ENCODE measurements at regions not wholly inside any gene's neighbourhood (a gene's known extent, or its start where the extent isn't known, plus 50 kb on each side); places are given as distances from the start of the nearest gene placed in this dataset.

DNA sequence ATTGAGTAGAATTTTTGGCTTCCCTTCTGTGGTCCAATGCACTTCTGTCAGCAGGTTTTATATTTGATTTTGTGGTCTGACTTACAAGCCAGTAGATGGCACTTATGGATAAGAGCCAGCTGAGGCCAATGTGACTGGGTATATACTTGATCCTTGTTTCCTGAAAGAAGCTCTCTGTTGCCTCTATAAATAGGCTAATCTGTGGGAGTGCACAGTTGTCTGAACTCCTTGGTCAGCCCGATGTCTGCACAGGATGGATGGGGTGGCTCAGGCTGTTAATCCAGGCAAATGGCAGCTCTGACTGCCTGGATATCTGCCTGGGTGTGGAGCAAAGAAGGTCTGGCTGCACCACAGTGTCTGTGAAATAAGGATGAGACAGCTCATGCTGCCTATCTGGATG lies 1183.7 kb upstream of the PRMT6 start:
- Histone ChIP-seq H3K27me3 (ENCODE audit: control insufficient read depth, insufficient read depth, low read length) (no peaks in the 10 kb centered on the region), H3K36me3 (ENCODE audit: control insufficient read depth, insufficient read depth, low read length) (no peaks in the 10 kb centered on the region), H3K4me1 (ENCODE audit: control insufficient read depth, insufficient read depth, low read length) (no peaks in the 10 kb centered on the region), H3K27ac (ENCODE audit: low read depth, low read length) (no peak overlapping the region), H3K9ac (ENCODE audit: low read length) (no peak overlapping the region), H3K4me3 (ENCODE audit: low read length) (no peak overlapping the region)

DNA sequence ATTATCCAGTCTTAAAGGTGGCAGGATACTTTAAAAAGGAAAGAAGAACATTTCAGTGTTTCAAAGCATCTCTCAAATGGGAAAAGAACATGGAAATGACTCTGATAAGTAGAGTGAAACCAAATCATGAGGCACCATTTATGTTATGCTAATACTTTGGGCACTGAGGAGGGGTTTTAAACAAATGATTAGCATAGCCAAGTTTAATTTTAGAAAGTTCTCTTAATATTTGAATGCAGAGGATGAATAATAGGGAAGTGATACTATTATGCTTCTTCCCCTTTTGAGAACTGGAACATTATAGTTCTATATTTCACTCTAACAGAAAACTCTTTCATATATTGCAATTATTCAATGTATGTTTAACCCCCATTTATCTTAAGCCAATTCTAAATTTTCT lies 1181.9 kb upstream of the PRMT6 start:
- Histone ChIP-seq H3K36me3 (ENCODE audit: control insufficient read depth, insufficient read depth, low read length) (no peaks in the 10 kb centered on the region), H3K4me1 (ENCODE audit: control insufficient read depth, insufficient read depth, low read length) (no peaks in the 10 kb centered on the region), H3K27me3 (ENCODE audit: control insufficient read depth, insufficient read depth, low read length) (no peaks in the 10 kb centered on the region), H3K4me3 (ENCODE audit: low read length) (no peak overlapping the region), H3K27ac (ENCODE audit: low read depth, low read length) (no peak overlapping the region), H3K9ac (ENCODE audit: low read length) (no peak overlapping the region)

DNA sequence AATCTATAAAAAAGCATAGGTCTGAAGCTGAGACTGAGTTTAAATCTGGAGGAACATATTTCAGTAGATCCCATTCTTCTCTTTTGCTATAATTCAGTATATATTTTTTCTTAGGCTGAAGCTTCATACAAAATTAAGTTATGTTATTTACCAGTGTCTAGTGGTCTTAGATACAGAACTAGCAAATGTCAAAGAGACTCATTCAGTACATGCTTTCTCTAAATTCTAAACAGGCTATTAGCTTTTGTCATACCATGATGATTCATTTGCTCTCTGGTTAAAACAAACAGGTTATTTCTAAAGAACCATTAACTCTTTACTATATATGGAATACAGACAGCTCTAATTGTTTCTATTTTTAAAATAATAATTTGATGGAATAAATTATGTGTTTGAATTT lies 1170.2 kb upstream of the PRMT6 start:
- H3K4me3 ChIP-seq (ENCODE audit: low read length): no peak overlapping the region
- H3K4me1 ChIP-seq (ENCODE audit: control insufficient read depth, insufficient read depth, low read length): no peaks in the 10 kb centered on the region
- no peaks in the 10 kb centered on the region for H3K36me3 ChIP-seq (ENCODE audit: control insufficient read depth, insufficient read depth, low read length)
- H3K9ac ChIP-seq (ENCODE audit: low read length): no peak overlapping the region
- no peaks in the 10 kb centered on the region for H3K27me3 ChIP-seq (ENCODE audit: control insufficient read depth, insufficient read depth, low read length)
- H3K27ac ChIP-seq (ENCODE audit: low read depth, low read length): no peak overlapping the region

DNA sequence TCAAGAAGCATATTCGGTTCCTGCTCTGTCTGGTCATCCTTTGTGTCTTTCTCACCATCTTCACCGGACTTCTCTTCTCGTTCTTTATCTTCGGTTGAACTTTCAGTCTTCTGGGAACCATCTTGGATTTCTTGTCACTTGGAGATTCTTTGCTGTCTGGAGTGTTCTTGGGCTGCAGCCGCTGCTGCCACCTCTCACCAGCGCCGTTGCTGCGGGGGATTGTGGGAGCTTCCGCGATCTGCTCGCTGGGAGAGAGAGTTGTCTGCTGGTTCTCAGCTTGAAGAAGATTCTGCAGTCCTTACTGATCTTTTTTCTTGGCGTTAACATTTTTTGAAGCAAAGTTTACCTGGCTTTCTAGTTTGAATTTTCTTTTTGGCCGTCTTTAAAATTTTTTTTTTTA lies 1165.2 kb upstream of the PRMT6 start:
- Histone ChIP-seq H3K27ac (ENCODE audit: low read depth, low read length) (no peak overlapping the region), H3K36me3 (ENCODE audit: control insufficient read depth, insufficient read depth, low read length) (no peaks in the 10 kb centered on the region), H3K27me3 (ENCODE audit: control insufficient read depth, insufficient read depth, low read length) (no peaks in the 10 kb centered on the region), H3K4me1 (ENCODE audit: control insufficient read depth, insufficient read depth, low read length) (no peaks in the 10 kb centered on the region), H3K4me3 (ENCODE audit: low read length) (no peak overlapping the region), H3K9ac (ENCODE audit: low read length) (no peak overlapping the region)

DNA sequence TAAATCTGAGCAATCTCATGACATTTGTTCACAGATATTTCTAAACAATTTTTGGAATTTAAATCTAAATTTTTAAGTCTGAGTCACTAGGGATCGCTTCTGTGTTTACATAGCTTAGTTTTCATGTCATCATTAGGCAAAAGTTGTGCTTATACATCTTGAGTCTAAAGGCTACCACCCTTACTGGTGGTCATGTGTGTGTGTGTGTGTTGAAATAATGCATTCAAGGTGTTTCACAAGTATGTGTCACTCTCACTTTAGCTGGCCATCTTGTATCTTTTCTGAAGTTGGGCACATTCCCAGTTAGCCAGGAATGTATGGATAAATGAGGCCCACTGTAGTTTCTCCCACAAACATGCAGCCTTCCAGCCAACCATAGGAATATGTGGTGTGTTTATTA lies 1162.5 kb upstream of the PRMT6 start:
- no peak overlapping the region for H3K27ac ChIP-seq (ENCODE audit: low read depth, low read length)
- H3K27me3 ChIP-seq (ENCODE audit: control insufficient read depth, insufficient read depth, low read length): no peaks in the 10 kb centered on the region
- H3K4me3 ChIP-seq (ENCODE audit: low read length): no peak overlapping the region
- no peaks in the 10 kb centered on the region for H3K36me3 ChIP-seq (ENCODE audit: control insufficient read depth, insufficient read depth, low read length)
- no peaks in the 10 kb centered on the region for H3K4me1 ChIP-seq (ENCODE audit: control insufficient read depth, insufficient read depth, low read length)
- no peak overlapping the region for H3K9ac ChIP-seq (ENCODE audit: low read length)

DNA sequence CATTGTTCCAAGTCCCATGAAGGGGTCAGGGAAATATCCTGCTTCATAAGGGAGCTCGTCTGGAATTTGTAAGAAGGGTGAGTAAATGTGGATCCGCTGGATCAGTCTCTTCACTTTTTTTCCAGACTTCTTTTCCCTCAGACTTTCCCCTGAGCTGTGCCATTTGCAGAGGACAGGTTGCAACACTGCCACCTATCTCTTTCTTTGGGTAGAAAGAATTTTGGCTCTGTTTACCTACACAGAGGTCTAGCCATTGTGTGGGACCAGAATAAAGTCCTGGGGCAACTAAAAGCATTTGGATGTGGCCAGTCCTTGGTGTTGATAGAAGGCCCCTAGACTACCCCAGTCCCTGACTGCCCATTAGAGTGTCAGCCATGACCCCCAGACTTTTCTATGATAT lies 1146.7 kb upstream of the PRMT6 start:
- no peak overlapping the region for H3K9ac ChIP-seq (ENCODE audit: low read length)
- H3K4me3 ChIP-seq (ENCODE audit: low read length): no peak overlapping the region
- H3K36me3 ChIP-seq (ENCODE audit: control insufficient read depth, insufficient read depth, low read length): no peaks in the 10 kb centered on the region
- no peaks in the 10 kb centered on the region for H3K27me3 ChIP-seq (ENCODE audit: control insufficient read depth, insufficient read depth, low read length)
- no peaks in the 10 kb centered on the region for H3K4me1 ChIP-seq (ENCODE audit: control insufficient read depth, insufficient read depth, low read length)
- H3K27ac ChIP-seq (ENCODE audit: low read depth, low read length): no peak overlapping the region

DNA sequence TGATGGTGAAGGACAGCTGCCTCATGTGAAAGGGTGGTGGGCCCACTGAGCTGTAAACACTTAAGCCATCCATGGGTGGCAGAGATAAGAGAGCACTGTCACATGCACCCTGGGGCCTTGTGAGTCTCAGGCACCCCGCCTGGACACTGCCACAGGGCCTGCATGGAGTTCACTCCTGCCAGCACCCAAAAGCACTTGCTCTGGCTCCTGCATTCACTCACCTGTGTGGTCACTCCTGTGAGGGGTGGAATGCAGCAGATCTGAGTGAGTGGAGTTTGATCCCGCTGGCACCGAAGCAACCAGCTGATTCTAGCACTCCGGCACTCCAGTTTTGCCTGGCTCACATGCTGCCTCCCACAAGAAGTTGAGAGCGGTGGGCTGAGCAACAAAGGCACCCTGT lies 1142.1 kb upstream of the PRMT6 start:
- H3K36me3 ChIP-seq (ENCODE audit: control insufficient read depth, insufficient read depth, low read length): no peaks in the 10 kb centered on the region
- no peak overlapping the region for H3K9ac ChIP-seq (ENCODE audit: low read length)
- H3K4me1 ChIP-seq (ENCODE audit: control insufficient read depth, insufficient read depth, low read length): no peaks in the 10 kb centered on the region
- no peak overlapping the region for H3K27ac ChIP-seq (ENCODE audit: low read depth, low read length)
- H3K27me3 ChIP-seq (ENCODE audit: control insufficient read depth, insufficient read depth, low read length): no peaks in the 10 kb centered on the region
- no peak overlapping the region for H3K4me3 ChIP-seq (ENCODE audit: low read length)

DNA sequence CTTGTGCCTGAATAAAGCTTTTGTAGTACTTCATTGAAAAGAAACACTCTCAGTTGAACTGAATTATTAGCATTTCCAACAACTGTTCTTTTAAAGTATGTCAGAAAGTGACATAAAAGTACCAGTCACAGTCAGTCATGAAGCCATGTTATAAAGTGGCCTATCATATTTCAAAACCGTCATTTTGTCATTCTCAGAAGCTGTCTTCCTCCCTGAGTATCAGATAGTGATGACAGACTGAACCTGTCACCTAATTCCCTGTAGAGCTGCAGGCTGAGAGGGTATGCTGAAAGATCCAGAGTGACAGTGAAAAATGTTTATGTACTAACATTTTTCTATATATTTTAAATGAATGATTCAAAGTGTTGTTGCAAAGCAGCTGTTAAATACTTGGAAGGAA lies 1121.7 kb upstream of the PRMT6 start:
- Histone ChIP-seq H3K36me3 (ENCODE audit: control insufficient read depth, insufficient read depth, low read length) (no peaks in the 10 kb centered on the region), H3K27me3 (ENCODE audit: control insufficient read depth, insufficient read depth, low read length) (no peaks in the 10 kb centered on the region), H3K9ac (ENCODE audit: low read length) (no peak overlapping the region), H3K4me3 (ENCODE audit: low read length) (no peak overlapping the region), H3K4me1 (ENCODE audit: control insufficient read depth, insufficient read depth, low read length) (no peaks in the 10 kb centered on the region), H3K27ac (ENCODE audit: low read depth, low read length) (no peak overlapping the region)

DNA sequence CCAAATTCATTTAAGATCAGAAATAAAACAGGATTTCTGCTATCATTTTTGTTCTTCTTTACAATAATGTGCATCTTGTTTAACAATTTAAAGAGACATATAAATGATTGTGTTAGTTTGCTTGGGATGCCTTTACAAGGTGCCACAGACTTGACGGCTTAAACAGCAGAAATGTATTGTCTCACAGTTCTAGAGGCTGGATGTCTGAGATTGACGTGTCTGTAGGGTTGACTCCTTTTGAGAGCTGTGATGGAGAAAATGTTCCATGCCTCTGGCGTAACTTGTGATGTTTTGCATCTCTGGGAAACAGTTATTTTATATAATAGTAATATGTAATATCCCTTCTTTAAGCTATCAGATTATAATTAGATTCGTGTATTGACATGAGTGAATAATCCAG lies 1091.6 kb upstream of the PRMT6 start:
- no peak overlapping the region for H3K9ac ChIP-seq (ENCODE audit: low read length)
- H3K4me3 ChIP-seq (ENCODE audit: low read length): no peak overlapping the region
- no peaks in the 10 kb centered on the region for H3K4me1 ChIP-seq (ENCODE audit: control insufficient read depth, insufficient read depth, low read length)
- H3K36me3 ChIP-seq (ENCODE audit: control insufficient read depth, insufficient read depth, low read length): no peaks in the 10 kb centered on the region
- no peak overlapping the region for H3K27ac ChIP-seq (ENCODE audit: low read depth, low read length)
- H3K27me3 ChIP-seq (ENCODE audit: control insufficient read depth, insufficient read depth, low read length): no peaks in the 10 kb centered on the region

DNA sequence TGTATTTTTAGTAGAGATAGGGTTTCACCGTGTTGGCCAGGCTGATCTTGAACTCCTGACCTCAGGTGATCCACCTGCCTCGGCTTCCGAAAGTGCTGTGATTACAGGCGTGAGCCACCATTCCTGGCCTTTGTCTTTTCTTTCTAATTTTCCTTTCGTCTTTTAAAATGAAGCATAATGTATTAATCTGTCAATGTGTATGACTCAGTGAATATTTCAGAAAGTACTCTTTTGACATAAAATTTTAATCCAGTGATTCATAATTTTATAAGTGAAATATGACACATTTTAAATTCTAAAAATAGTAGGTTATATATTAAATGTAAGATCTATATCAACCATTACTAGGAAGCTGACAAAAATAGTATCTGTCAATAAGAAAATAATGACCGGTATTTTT lies 1059.0 kb upstream of the PRMT6 start:
- Histone ChIP-seq H3K27me3 (ENCODE audit: control insufficient read depth, insufficient read depth, low read length) (no peaks in the 10 kb centered on the region), H3K4me1 (ENCODE audit: control insufficient read depth, insufficient read depth, low read length) (no peaks in the 10 kb centered on the region), H3K27ac (ENCODE audit: low read depth, low read length) (no peak overlapping the region), H3K4me3 (ENCODE audit: low read length) (no peak overlapping the region), H3K36me3 (ENCODE audit: control insufficient read depth, insufficient read depth, low read length) (no peaks in the 10 kb centered on the region), H3K9ac (ENCODE audit: low read length) (no peak overlapping the region)

DNA sequence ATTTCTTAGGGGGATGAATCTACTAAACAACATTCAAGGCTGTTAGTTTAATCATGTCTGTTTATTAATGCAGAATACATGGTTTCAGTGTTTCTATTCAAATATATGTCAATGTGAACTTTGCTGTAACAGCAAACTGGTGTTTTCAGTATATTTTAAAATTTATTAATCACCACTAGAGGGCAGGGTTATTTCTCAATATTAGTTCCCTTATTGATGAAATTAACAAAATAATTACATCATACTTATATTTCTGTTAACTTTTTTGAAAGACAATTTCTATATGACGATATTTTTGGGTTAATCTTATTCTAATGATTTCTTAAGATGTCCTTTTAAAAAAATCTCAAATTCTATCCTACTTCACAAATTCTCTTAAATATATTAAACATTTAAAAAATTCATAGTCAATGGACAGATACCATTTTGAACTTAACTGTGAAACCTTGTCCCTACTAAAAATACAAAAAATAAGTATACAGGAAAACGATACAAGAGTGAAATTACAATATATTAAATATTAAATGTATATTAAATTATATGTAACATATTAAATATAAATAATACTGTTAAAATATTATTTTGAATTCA lies 1034.1 kb upstream of the PRMT6 start:
- Histone ChIP-seq H3K9ac (ENCODE audit: low read length) (no peak overlapping the region), H3K4me1 (ENCODE audit: control insufficient read depth, insufficient read depth, low read length) (no peaks in the 10 kb centered on the region), H3K27me3 (ENCODE audit: control insufficient read depth, insufficient read depth, low read length) (no peaks in the 10 kb centered on the region), H3K36me3 (ENCODE audit: control insufficient read depth, insufficient read depth, low read length) (no peaks in the 10 kb centered on the region), H3K4me3 (ENCODE audit: low read length) (no peak overlapping the region), H3K27ac (ENCODE audit: low read depth, low read length) (no peak overlapping the region)

DNA sequence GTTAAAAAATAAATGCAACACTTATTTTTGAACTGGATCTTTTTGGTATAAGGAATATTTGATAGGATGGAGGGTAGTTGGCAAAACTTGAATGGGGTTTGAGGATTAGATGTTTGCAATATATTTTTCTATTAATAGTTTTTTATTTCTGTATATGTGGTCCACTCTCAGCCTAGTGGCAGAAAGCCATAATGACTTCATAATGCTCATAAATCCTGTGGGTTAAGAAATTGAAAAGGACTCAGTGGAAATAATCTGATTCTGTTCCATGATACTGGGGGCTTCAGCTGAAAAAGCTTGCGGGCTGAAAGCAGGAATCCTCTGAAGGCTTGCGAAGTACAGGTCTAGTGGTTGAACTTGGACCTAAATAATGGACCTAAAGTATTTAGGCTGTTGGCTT lies 1028.6 kb upstream of the PRMT6 start:
- H3K27me3 ChIP-seq (ENCODE audit: control insufficient read depth, insufficient read depth, low read length): no peaks in the 10 kb centered on the region
- no peak overlapping the region for H3K27ac ChIP-seq (ENCODE audit: low read depth, low read length)
- no peaks in the 10 kb centered on the region for H3K36me3 ChIP-seq (ENCODE audit: control insufficient read depth, insufficient read depth, low read length)
- no peaks in the 10 kb centered on the region for H3K4me1 ChIP-seq (ENCODE audit: control insufficient read depth, insufficient read depth, low read length)
- H3K9ac ChIP-seq (ENCODE audit: low read length): no peak overlapping the region
- no peak overlapping the region for H3K4me3 ChIP-seq (ENCODE audit: low read length)

DNA sequence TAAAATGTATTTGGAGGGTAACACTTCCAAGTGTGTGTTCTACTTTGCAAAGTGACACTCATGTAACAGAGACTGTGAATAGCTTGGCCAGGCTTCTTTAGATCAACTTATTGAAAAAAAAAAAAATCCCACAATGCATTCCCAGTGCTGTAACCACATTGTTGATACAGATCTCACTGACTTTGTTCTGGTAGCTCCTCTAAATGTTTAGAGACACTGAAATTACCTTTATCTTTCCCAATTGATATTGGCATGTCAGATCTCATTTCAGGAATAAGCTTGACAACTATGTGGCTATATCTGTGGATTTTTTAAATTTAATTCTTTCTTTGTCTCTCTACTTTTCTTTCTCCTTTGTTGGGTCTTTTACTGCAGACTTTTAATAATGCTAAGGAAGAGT lies 1018.9 kb upstream of the PRMT6 start:
- no peak overlapping the region for H3K9ac ChIP-seq (ENCODE audit: low read length)
- no peaks in the 10 kb centered on the region for H3K36me3 ChIP-seq (ENCODE audit: control insufficient read depth, insufficient read depth, low read length)
- no peaks in the 10 kb centered on the region for H3K4me1 ChIP-seq (ENCODE audit: control insufficient read depth, insufficient read depth, low read length)
- H3K27ac ChIP-seq (ENCODE audit: low read depth, low read length): no peak overlapping the region
- H3K4me3 ChIP-seq (ENCODE audit: low read length): no peak overlapping the region
- H3K27me3 ChIP-seq (ENCODE audit: control insufficient read depth, insufficient read depth, low read length): no peaks in the 10 kb centered on the region
